ENCODE measurements at regions not wholly inside any gene's neighbourhood (a gene's known extent, or its start where the extent isn't known, plus 50 kb on each side); places are given as distances from the start of the nearest gene placed in this dataset.

- DNase-seq (no peak), ATAC-seq (ENCODE audit: low FRiP score) (no peak)
- intact Hi-C loops (cut with DNase I), result loop anchor here (2.0 to 10.0 kb wide), 4 partner anchors 133 to 313 kb away; no protein-coding TSS in a partner anchor
- H3K4me1 ChIP-seq (ENCODE audit: control insufficient read depth in 1 of 2, insufficient read depth in 2 of 2, low read length in 2 of 2), result peaks cover 3% of the 10 kb centered on the region in 2 donors
- WGBS, 2 donors, result 90 to 95% methylated on average over 20 of the region's 20 CpGs
- no peaks in the 10 kb centered on the region for H3K9me3 ChIP-seq (ENCODE audit: control insufficient read depth, low read length)
- no peaks in the 10 kb centered on the region for H3K36me3 ChIP-seq (ENCODE audit: control insufficient read depth in 1 of 2, insufficient read depth in 2 of 2, low read length in 1 of 2)
- H3K27me3 ChIP-seq (ENCODE audit: control insufficient read depth in 1 of 2, insufficient read depth in 2 of 2, low read length in 1 of 2), result no peaks in the 10 kb centered on the region
- H3K4me3 ChIP-seq (ENCODE audit: low read length in 2 of 2), result no peak overlapping the region
- no peak overlapping the region for H3K27ac ChIP-seq (ENCODE audit: low read depth in 1 of 2, low read length in 2 of 2)
Measured at GRCh38 chr3:194001728-194002459, 134.1 kb upstream of the HES1 start.

GRCh38 chr3:194003114-194004057 lies 132.6 kb upstream of the HES1 start:
- peak; percentile 95 to 96 for DNase-seq
- H3K4me1 ChIP-seq (ENCODE audit: control insufficient read depth in 1 of 2, insufficient read depth in 2 of 2, low read length in 2 of 2), result peaks cover under 1 to 1% of the 10 kb centered on the region in 2 donors
- intact Hi-C loops (cut with DNase I), result loop anchor here (2.0 to 10.0 kb wide), 5 partner anchors 131 to 311 kb away; partner anchors contain the start of gene HES1 (in 1 of the 2)
- 5 to 7% methylated on average over 54 to 58 of the region's 58 CpGs for WGBS, 2 donors
- H3K4me3 ChIP-seq (ENCODE audit: low read length in 2 of 2), result peak overlapping the region in 1 of 2 donors; percentile 14
- H3K27ac ChIP-seq (ENCODE audit: low read depth in 1 of 2, low read length in 2 of 2), result peak overlapping the region in 1 of 2 donors; percentile 69
- no peaks in the 10 kb centered on the region for H3K27me3 ChIP-seq (ENCODE audit: control insufficient read depth in 1 of 2, insufficient read depth in 2 of 2, low read length in 1 of 2)
- no peaks in the 10 kb centered on the region for H3K9me3 ChIP-seq (ENCODE audit: control insufficient read depth, low read length)
- no peaks in the 10 kb centered on the region for H3K36me3 ChIP-seq (ENCODE audit: control insufficient read depth in 1 of 2, insufficient read depth in 2 of 2, low read length in 1 of 2)
- ATAC-seq (ENCODE audit: low FRiP score), result peak; percentile 94

- 89 to 90% methylated on average over 4 of the region's 4 CpGs for WGBS, 2 donors
- Histone ChIP-seq H3K27me3 (ENCODE audit: control insufficient read depth in 1 of 2, insufficient read depth in 2 of 2, low read length in 1 of 2) (no peaks in the 10 kb centered on the region), H3K4me1 (ENCODE audit: control insufficient read depth in 1 of 2, insufficient read depth in 2 of 2, low read length in 2 of 2) (peaks cover 0 to 1% of the 10 kb centered on the region in 2 donors), H3K36me3 (ENCODE audit: control insufficient read depth in 1 of 2, insufficient read depth in 2 of 2, low read length in 1 of 2) (no peaks in the 10 kb centered on the region), H3K4me3 (ENCODE audit: low read length in 2 of 2) (no peak overlapping the region), H3K27ac (ENCODE audit: low read depth in 1 of 2, low read length in 2 of 2) (no peak overlapping the region), H3K9me3 (ENCODE audit: control insufficient read depth, low read length) (no peaks in the 10 kb centered on the region)
- DNase-seq, result no peak
- ATAC-seq (ENCODE audit: low FRiP score), result no peak
- intact Hi-C loops (cut with DNase I), result loop anchor here (2.0 to 10.0 kb wide), 4 partner anchors 61 to 309 kb away; partner anchors contain the start of gene HES1 (in 1 of the 2)
Measured at GRCh38 chr3:194005930-194006501, 129.9 kb upstream of the HES1 start.

GRCh38 chr3:194007592-194008337 lies 128.2 kb upstream of the HES1 start:
- DNase-seq, result no peak
- 86 to 95% methylated on average over 13 of the region's 13 CpGs for WGBS, 2 donors
- H3K4me1 ChIP-seq (ENCODE audit: control insufficient read depth in 1 of 2, insufficient read depth in 2 of 2, low read length in 2 of 2), result peaks cover 0 to 1% of the 10 kb centered on the region in 2 donors
- no peak overlapping the region for H3K4me3 ChIP-seq (ENCODE audit: low read length in 2 of 2)
- H3K27ac ChIP-seq (ENCODE audit: low read depth in 1 of 2, low read length in 2 of 2), result no peak overlapping the region
- no peaks in the 10 kb centered on the region for H3K27me3 ChIP-seq (ENCODE audit: control insufficient read depth in 1 of 2, insufficient read depth in 2 of 2, low read length in 1 of 2)
- intact Hi-C loops (cut with DNase I), result loop anchor here (5.0 to 10.0 kb wide), 3 partner anchors 60 to 307 kb away; no protein-coding TSS in a partner anchor
- no peaks in the 10 kb centered on the region for H3K36me3 ChIP-seq (ENCODE audit: control insufficient read depth in 1 of 2, insufficient read depth in 2 of 2, low read length in 1 of 2)
- ATAC-seq (ENCODE audit: low FRiP score), result no peak
- H3K9me3 ChIP-seq (ENCODE audit: control insufficient read depth, low read length), result no peaks in the 10 kb centered on the region

- H3K27ac ChIP-seq (ENCODE audit: low read depth in 1 of 2, low read length in 2 of 2), result no peak overlapping the region
- no peak overlapping the region for H3K4me3 ChIP-seq (ENCODE audit: low read length in 2 of 2)
- H3K4me1 ChIP-seq (ENCODE audit: control insufficient read depth in 1 of 2, insufficient read depth in 2 of 2, low read length in 2 of 2), result peaks cover 0 to under 1% of the 10 kb centered on the region in 2 donors
- H3K36me3 ChIP-seq (ENCODE audit: control insufficient read depth in 1 of 2, insufficient read depth in 2 of 2, low read length in 1 of 2), result no peaks in the 10 kb centered on the region
- ATAC-seq (ENCODE audit: low FRiP score) (no peak), DNase-seq (no peak)
- no peaks in the 10 kb centered on the region for H3K9me3 ChIP-seq (ENCODE audit: control insufficient read depth, low read length)
- no peaks in the 10 kb centered on the region for H3K27me3 ChIP-seq (ENCODE audit: control insufficient read depth in 1 of 2, insufficient read depth in 2 of 2, low read length in 1 of 2)
- intact Hi-C loops (cut with DNase I), result loop anchor here (5.0 to 10.0 kb wide), 3 partner anchors 58 to 306 kb away; no protein-coding TSS in a partner anchor
- WGBS, 2 donors, result 92 to 95% methylated on average over 5 of the region's 5 CpGs
Measured at GRCh38 chr3:194009019-194009418, 126.9 kb upstream of the HES1 start.

- intact Hi-C loops (cut with DNase I), result loop anchor here (5.0 to 10.0 kb wide), 3 partner anchors 57 to 305 kb away; no protein-coding TSS in a partner anchor
- Histone ChIP-seq H3K27me3 (ENCODE audit: control insufficient read depth in 1 of 2, insufficient read depth in 2 of 2, low read length in 1 of 2) (no peaks in the 10 kb centered on the region), H3K27ac (ENCODE audit: low read depth in 1 of 2, low read length in 2 of 2) (no peak overlapping the region), H3K9me3 (ENCODE audit: control insufficient read depth, low read length) (no peaks in the 10 kb centered on the region), H3K4me1 (ENCODE audit: control insufficient read depth in 1 of 2, insufficient read depth in 2 of 2, low read length in 2 of 2) (no peaks in the 10 kb centered on the region), H3K36me3 (ENCODE audit: control insufficient read depth in 1 of 2, insufficient read depth in 2 of 2, low read length in 1 of 2) (no peaks in the 10 kb centered on the region), H3K4me3 (ENCODE audit: low read length in 2 of 2) (no peak overlapping the region)
- 85 to 88% methylated on average over 4 of the region's 4 CpGs for WGBS, 2 donors
- DNase-seq (no peak), ATAC-seq (ENCODE audit: low FRiP score) (no peak)
Measured at GRCh38 chr3:194009892-194010533, 125.9 kb upstream of the HES1 start.

GRCh38 chr3:194011807-194012206 lies 124.1 kb upstream of the HES1 start:
- no peak overlapping the region for H3K4me3 ChIP-seq (ENCODE audit: low read length in 2 of 2)
- ATAC-seq (ENCODE audit: low FRiP score), result no peak
- no peaks in the 10 kb centered on the region for H3K4me1 ChIP-seq (ENCODE audit: control insufficient read depth in 1 of 2, insufficient read depth in 2 of 2, low read length in 2 of 2)
- intact Hi-C loops (cut with DNase I), result no loop called here
- H3K9me3 ChIP-seq (ENCODE audit: control insufficient read depth, low read length), result peaks cover 2% of the 10 kb centered on the region
- no peak overlapping the region for H3K27ac ChIP-seq (ENCODE audit: low read depth in 1 of 2, low read length in 2 of 2)
- 95 to 97% methylated on average over 3 of the region's 3 CpGs for WGBS, 2 donors
- no peak for DNase-seq
- H3K27me3 ChIP-seq (ENCODE audit: control insufficient read depth in 1 of 2, insufficient read depth in 2 of 2, low read length in 1 of 2), result no peaks in the 10 kb centered on the region
- no peaks in the 10 kb centered on the region for H3K36me3 ChIP-seq (ENCODE audit: control insufficient read depth in 1 of 2, insufficient read depth in 2 of 2, low read length in 1 of 2)

All from aorta (tissue), 5 donors.